ENCODE measurements at regions not wholly inside any gene's neighbourhood (a gene's known extent, or its start where the extent isn't known, plus 50 kb on each side); places are given as distances from the start of the nearest gene placed in this dataset.

- Mint-ChIP-seq H3K4me1 (no peaks in the 10 kb centered on the region), H3K27ac (no peak overlapping the region), H3K27me3 (peaks cover 3% of the 10 kb centered on the region), H3K9me3 (ENCODE audit: low read depth) (no peaks in the 10 kb centered on the region), H3K36me3 (ENCODE audit: low read depth) (no peaks in the 10 kb centered on the region), H3K4me3 (no peak overlapping the region)
- ATAC-seq (no peak), DNase-seq (no peak)
- intact Hi-C loops (cut with DNase I, micrococcal nuclease) = no loop called here
- CTCF ChIA-PET = no interaction called here
- POLR2A ChIA-PET = no interaction called here
These were observed 364.9 kb downstream of the RPS29 start for GRCh38 chr14:49221316-49221715.

- ATAC-seq = no peak
- Mint-ChIP-seq H3K36me3 (ENCODE audit: low read depth) (no peaks in the 10 kb centered on the region), H3K9me3 (ENCODE audit: low read depth) (no peaks in the 10 kb centered on the region), H3K4me3 (no peak overlapping the region), H3K27ac (no peak overlapping the region), H3K27me3 (peaks cover 3% of the 10 kb centered on the region), H3K4me1 (no peaks in the 10 kb centered on the region)
- intact Hi-C loops (cut with DNase I, micrococcal nuclease) = no loop called here
- CTCF ChIA-PET = no interaction called here
- DNase-seq = no peak
- POLR2A ChIA-PET = no interaction called here
These were observed 365.7 kb downstream of the RPS29 start for GRCh38 chr14:49220492-49220891.

GRCh38 chr14:49218436-49219092 is 367.6 kb downstream of the RPS29 start:
- Mint-ChIP-seq H3K27me3 (peaks cover 5% of the 10 kb centered on the region), H3K36me3 (ENCODE audit: low read depth) (no peaks in the 10 kb centered on the region), H3K4me3 (no peak overlapping the region), H3K9me3 (ENCODE audit: low read depth) (no peaks in the 10 kb centered on the region), H3K4me1 (no peaks in the 10 kb centered on the region), H3K27ac (no peak overlapping the region)
- intact Hi-C loops (cut with DNase I, micrococcal nuclease) = no loop called here
- DNase-seq (no peak), ATAC-seq (no peak)
- POLR2A ChIA-PET = no interaction called here
- CTCF ChIA-PET = no interaction called here

GRCh38 chr14:49212721-49213120 is 373.5 kb downstream of the RPS29 start:
- ATAC-seq (no peak), DNase-seq (no peak)
- Mint-ChIP-seq H3K27me3 (peaks cover 2% of the 10 kb centered on the region), H3K4me1 (no peaks in the 10 kb centered on the region), H3K36me3 (ENCODE audit: low read depth) (no peaks in the 10 kb centered on the region), H3K4me3 (no peak overlapping the region), H3K27ac (no peak overlapping the region), H3K9me3 (ENCODE audit: low read depth) (no peaks in the 10 kb centered on the region)
- POLR2A ChIA-PET = no interaction called here
- CTCF ChIA-PET = interaction anchor here (0.6 kb wide), 1 partner anchor 240 kb away, joined by 3 read pairs; no protein-coding TSS in a partner anchor
- intact Hi-C loops (cut with DNase I, micrococcal nuclease) = no loop called here

- no peak for ATAC-seq
- ChIA-PET CTCF (no interaction called here), POLR2A (no interaction called here)
- Mint-ChIP-seq H3K27ac (no peak overlapping the region), H3K9me3 (ENCODE audit: low read depth) (no peaks in the 10 kb centered on the region), H3K4me3 (no peak overlapping the region), H3K4me1 (no peaks in the 10 kb centered on the region), H3K27me3 (no peaks in the 10 kb centered on the region), H3K36me3 (ENCODE audit: low read depth) (no peaks in the 10 kb centered on the region)
- no peak for DNase-seq
- intact Hi-C loops (cut with DNase I, micrococcal nuclease) = no loop called here
These were observed 376.8 kb downstream of the RPS29 start for GRCh38 chr14:49209416-49209815.

- CTCF ChIA-PET = interaction anchor here (0.6 kb wide), 1 partner anchor 45 kb away, joined by 4 read pairs; no protein-coding TSS in a partner anchor
These were observed 379.4 kb downstream of the RPS29 start for GRCh38 chr14:49206828-49207227.

GRCh38 chr14:49203676-49204075 is 382.5 kb downstream of the RPS29 start:
- H3K4me3 Mint-ChIP-seq = no peak overlapping the region
- H3K27me3 Mint-ChIP-seq = peaks cover 9% of the 10 kb centered on the region
- no peak for ATAC-seq
- intact Hi-C loops (cut with DNase I, micrococcal nuclease) = no loop called here
- no peaks in the 10 kb centered on the region for H3K36me3 Mint-ChIP-seq (ENCODE audit: low read depth)
- H3K9me3 Mint-ChIP-seq (ENCODE audit: low read depth) = no peaks in the 10 kb centered on the region
- ChIA-PET CTCF (no interaction called here), POLR2A (no interaction called here)
- H3K4me1 Mint-ChIP-seq = no peaks in the 10 kb centered on the region
- H3K27ac Mint-ChIP-seq = no peak overlapping the region
- no peak for DNase-seq

More at GRCh38 chr14:49206828-49207227, 379.4 kb downstream of the RPS29 start:
- Mint-ChIP-seq H3K27me3 (peaks cover 5% of the 10 kb centered on the region), H3K9me3 (ENCODE audit: low read depth) (no peaks in the 10 kb centered on the region), H3K36me3 (ENCODE audit: low read depth) (no peaks in the 10 kb centered on the region), H3K4me1 (no peaks in the 10 kb centered on the region), H3K27ac (no peak overlapping the region), H3K4me3 (no peak overlapping the region)
- ATAC-seq (no peak), DNase-seq (no peak)
- intact Hi-C loops (cut with DNase I, micrococcal nuclease) = no loop called here
- POLR2A ChIA-PET = no interaction called here

- H3K27ac Mint-ChIP-seq = no peak overlapping the region
- no peak for ATAC-seq
- H3K9me3 Mint-ChIP-seq (ENCODE audit: low read depth) = no peaks in the 10 kb centered on the region
- H3K4me3 Mint-ChIP-seq = no peak overlapping the region
- H3K4me1 Mint-ChIP-seq = no peaks in the 10 kb centered on the region
- CTCF ChIA-PET = interaction anchor here (1.3 kb wide), 1 partner anchor 12 kb away, joined by 4 read pairs; no protein-coding TSS in a partner anchor
- no peak for DNase-seq
- intact Hi-C loops (cut with DNase I, micrococcal nuclease) = no loop called here
- H3K36me3 Mint-ChIP-seq (ENCODE audit: low read depth) = no peaks in the 10 kb centered on the region
- POLR2A ChIA-PET = no interaction called here
- H3K27me3 Mint-ChIP-seq = peaks cover 15% of the 10 kb centered on the region
These were observed 387.0 kb downstream of the RPS29 start for GRCh38 chr14:49199159-49199558.

GRCh38 chr14:49196327-49196726 is 389.9 kb downstream of the RPS29 start:
- no peaks in the 10 kb centered on the region for H3K36me3 Mint-ChIP-seq (ENCODE audit: low read depth)
- no peak overlapping the region for H3K4me3 Mint-ChIP-seq
- DNase-seq (no peak), ATAC-seq (peak; percentile 60)
- H3K9me3 Mint-ChIP-seq (ENCODE audit: low read depth) = no peaks in the 10 kb centered on the region
- intact Hi-C loops (cut with DNase I, micrococcal nuclease) = no loop called here
- H3K4me1 Mint-ChIP-seq = no peaks in the 10 kb centered on the region
- peaks cover 12% of the 10 kb centered on the region for H3K27me3 Mint-ChIP-seq
- ChIA-PET POLR2A (no interaction called here), CTCF (no interaction called here)
- H3K27ac Mint-ChIP-seq = no peak overlapping the region

- no peaks in the 10 kb centered on the region for H3K9me3 Mint-ChIP-seq (ENCODE audit: low read depth)
- no peaks in the 10 kb centered on the region for H3K36me3 Mint-ChIP-seq (ENCODE audit: low read depth)
- CTCF ChIA-PET = no interaction called here
- ATAC-seq (no peak), DNase-seq (no peak)
- intact Hi-C loops (cut with DNase I, micrococcal nuclease) = no loop called here
- no peak overlapping the region for H3K27ac Mint-ChIP-seq
- peaks cover 14% of the 10 kb centered on the region for H3K27me3 Mint-ChIP-seq
- no peak overlapping the region for H3K4me3 Mint-ChIP-seq
- POLR2A ChIA-PET = no interaction called here
- H3K4me1 Mint-ChIP-seq = no peaks in the 10 kb centered on the region
These were observed 392.1 kb downstream of the RPS29 start for GRCh38 chr14:49194067-49194466.

- ChIA-PET CTCF (no interaction called here), POLR2A (no interaction called here)
- no peak for ATAC-seq
- Mint-ChIP-seq H3K27ac (no peak overlapping the region), H3K27me3 (peaks cover 17% of the 10 kb centered on the region), H3K36me3 (ENCODE audit: low read depth) (no peaks in the 10 kb centered on the region), H3K9me3 (ENCODE audit: low read depth) (no peaks in the 10 kb centered on the region), H3K4me3 (no peak overlapping the region), H3K4me1 (no peaks in the 10 kb centered on the region)
- no peak for DNase-seq
- intact Hi-C loops (cut with DNase I, micrococcal nuclease) = no loop called here
These were observed 392.7 kb downstream of the RPS29 start for GRCh38 chr14:49193332-49194065.

- no peak overlapping the region for H3K4me3 Mint-ChIP-seq
- H3K27me3 Mint-ChIP-seq = peaks cover 14% of the 10 kb centered on the region
- DNase-seq (no peak), ATAC-seq (no peak)
- POLR2A ChIA-PET = no interaction called here
- no peaks in the 10 kb centered on the region for H3K36me3 Mint-ChIP-seq (ENCODE audit: low read depth)
- H3K9me3 Mint-ChIP-seq (ENCODE audit: low read depth) = no peaks in the 10 kb centered on the region
- CTCF ChIA-PET = no interaction called here
- intact Hi-C loops (cut with DNase I, micrococcal nuclease) = no loop called here
- H3K4me1 Mint-ChIP-seq = no peaks in the 10 kb centered on the region
- no peak overlapping the region for H3K27ac Mint-ChIP-seq
These were observed 394.8 kb downstream of the RPS29 start for GRCh38 chr14:49191380-49191779.
